Uterus (tissue), 3 donors: ENCODE measurements at regions not wholly inside any gene's neighbourhood (a gene's known extent, or its start where the extent isn't known, plus 50 kb on each side); places are given as distances from the start of the nearest gene placed in this dataset.
"Not testable (repeated sequence)": the region's sequence is repeated elsewhere in the genome, so short reads cannot be mapped to it uniquely, and the experiment has no call there.

Experiments used
- DNase-seq, 2 donors: peaks; one replicate each; pipeline ENCODE4 v3.0.0-alpha.2; 2019 to 2020
- H3K27ac ChIP-seq, 2 donors: fragments of 200-600 bp; sonication (generic); 1 replicate in 1 of 2; 2 replicates in 1 of 2; pipeline ENCODE4 v1.5.1; 2016 to 2018
- H3K27me3 ChIP-seq, 2 donors: fragments of 200-600 bp; sonication (generic); one replicate each; pipeline ENCODE4 v1.5.1; 2018 to 2019; ENCODE audit warnings: control low read depth in 1 of 2
- H3K36me3 ChIP-seq, 2 donors: fragments of 200-600 bp; sonication (generic); one replicate each; pipeline ENCODE4 v1.5.1; 2019; ENCODE audit warnings: control low read depth in 1 of 2
- H3K4me1 ChIP-seq, 2 donors: fragments of 200-600 bp; sonication (generic); one replicate each; pipeline ENCODE4 v1.5.1; 2018 to 2019; ENCODE audit warnings: control low read depth in 1 of 2
- H3K4me3 ChIP-seq, 2 donors: fragments of 200-600 bp; sonication (generic); 1 replicate in 1 of 2; 2 replicates in 1 of 2; pipeline ENCODE4 v1.5.1; 2018 to 2019; ENCODE audit warnings: mild to moderate bottlenecking in 1 of 2
- H3K9me3 ChIP-seq, 2 donors: fragments of 200-600 bp; sonication (generic); one replicate each; pipeline ENCODE4 v1.5.1; 2019; ENCODE audit warnings: control low read depth in 1 of 2
- POLR2A ChIP-seq, 2 donors: fragments of 450-650 bp; IDR thresholded peaks; one replicate each; pipeline ENCODE4 v1.6.1; 2016; ENCODE audit warnings: antibody characterized with exemption in 2 of 2, mild to moderate bottlenecking in 1 of 2, moderate library complexity in 1 of 2
- intact Hi-C: fragments of 100-400 bp; cut with DNase I; formaldehyde crosslinking; loops from one replicate; pipeline ENCODE4 v1.15.1; 2023; ENCODE audit warnings: low total_unique reads
- TF ChIP-seq, protein P1 (sequence below), 4 experiments: fragments of 200-600 bp in 2 of 4; fragments of 450-650 bp in 2 of 4; sonication (generic) in 2 of 4; IDR thresholded peaks; one replicate each; pipeline ENCODE4 v1.5.1; 2016 to 2019; ENCODE audit warnings: antibody characterized with exemption in 4 of 4, mild to moderate bottlenecking in 2 of 4, moderate library complexity in 1 of 4
- donor health status: DM: yes; HTN: yes; CAD: no.

DNA sequence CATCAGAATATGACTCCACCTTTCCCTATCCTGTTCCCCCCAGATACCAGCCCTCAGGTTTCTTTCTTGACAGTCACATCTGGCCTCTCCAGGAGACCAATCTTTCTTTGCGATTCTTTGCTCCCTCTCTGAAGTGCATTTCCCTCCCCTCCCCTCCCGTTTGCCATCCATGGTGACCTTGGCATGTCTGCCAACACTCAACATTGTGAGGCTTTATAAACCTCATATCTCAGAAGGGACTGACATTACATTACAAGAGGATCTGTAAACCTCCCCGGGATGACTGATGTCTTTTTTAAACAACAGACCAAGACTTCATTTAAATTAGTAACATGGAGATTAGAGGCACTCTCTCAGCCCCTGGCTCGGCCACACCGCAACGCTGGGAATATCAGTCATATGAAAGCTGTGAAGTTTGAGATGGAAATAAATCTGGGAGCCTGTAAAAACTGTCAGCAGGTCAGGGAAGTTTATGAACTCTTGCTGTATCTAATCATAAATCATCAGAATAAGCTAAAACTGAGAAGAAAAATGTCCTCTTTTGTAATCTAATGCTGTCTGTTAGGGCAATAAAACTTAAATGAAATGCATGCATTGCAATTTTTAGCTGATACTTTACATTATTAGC, 401.7 kb upstream of the PROX1 start:
- H3K4me3 ChIP-seq: no peak overlapping the region
- no peak overlapping the region for H3K27ac ChIP-seq
- DNase-seq: no peak
- intact Hi-C loops: no loop called here
- TF ChIP-seq POLR2A (IDR thresholded peaks at IDR 0.05): no peak
- TF ChIP-seq, protein P1, sequence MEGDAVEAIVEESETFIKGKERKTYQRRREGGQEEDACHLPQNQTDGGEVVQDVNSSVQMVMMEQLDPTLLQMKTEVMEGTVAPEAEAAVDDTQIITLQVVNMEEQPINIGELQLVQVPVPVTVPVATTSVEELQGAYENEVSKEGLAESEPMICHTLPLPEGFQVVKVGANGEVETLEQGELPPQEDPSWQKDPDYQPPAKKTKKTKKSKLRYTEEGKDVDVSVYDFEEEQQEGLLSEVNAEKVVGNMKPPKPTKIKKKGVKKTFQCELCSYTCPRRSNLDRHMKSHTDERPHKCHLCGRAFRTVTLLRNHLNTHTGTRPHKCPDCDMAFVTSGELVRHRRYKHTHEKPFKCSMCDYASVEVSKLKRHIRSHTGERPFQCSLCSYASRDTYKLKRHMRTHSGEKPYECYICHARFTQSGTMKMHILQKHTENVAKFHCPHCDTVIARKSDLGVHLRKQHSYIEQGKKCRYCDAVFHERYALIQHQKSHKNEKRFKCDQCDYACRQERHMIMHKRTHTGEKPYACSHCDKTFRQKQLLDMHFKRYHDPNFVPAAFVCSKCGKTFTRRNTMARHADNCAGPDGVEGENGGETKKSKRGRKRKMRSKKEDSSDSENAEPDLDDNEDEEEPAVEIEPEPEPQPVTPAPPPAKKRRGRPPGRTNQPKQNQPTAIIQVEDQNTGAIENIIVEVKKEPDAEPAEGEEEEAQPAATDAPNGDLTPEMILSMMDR (IDR thresholded peaks at IDR 0.05): no peak
- no peaks in the 10 kb centered on the region for H3K4me1 ChIP-seq
- no peaks in the 10 kb centered on the region for H3K27me3 ChIP-seq
- no peaks in the 10 kb centered on the region for H3K9me3 ChIP-seq
- no peaks in the 10 kb centered on the region for H3K36me3 ChIP-seq

DNA sequence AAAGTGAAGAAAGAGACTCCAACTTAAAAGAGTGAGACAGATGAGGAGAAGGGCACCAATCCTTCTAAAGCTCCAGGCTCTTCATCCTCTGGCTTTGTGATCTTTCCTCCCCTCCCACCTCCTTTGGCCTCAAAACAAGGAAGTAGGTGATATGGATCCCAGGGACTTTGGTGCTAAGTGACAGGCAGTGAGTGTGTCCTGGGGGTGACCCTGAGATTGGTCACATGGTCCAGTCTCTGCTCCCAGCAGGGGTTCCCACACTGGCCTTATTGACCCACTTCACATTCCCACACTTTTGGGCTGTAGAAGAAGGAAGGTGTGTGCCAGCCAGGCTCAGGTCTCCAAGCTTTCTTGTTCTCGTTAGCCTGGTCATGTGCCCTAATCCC, 401.2 kb upstream of the PROX1 start:
- Histone ChIP-seq H3K27ac (no peak overlapping the region), H3K4me3 (no peak overlapping the region), H3K27me3 (no peaks in the 10 kb centered on the region), H3K36me3 (no peaks in the 10 kb centered on the region), H3K4me1 (no peaks in the 10 kb centered on the region), H3K9me3 (no peaks in the 10 kb centered on the region)
- intact Hi-C loops: no loop called here
- DNase-seq: no peak
- TF ChIP-seq, protein P1 (IDR thresholded peaks at IDR 0.05): no peak
- TF ChIP-seq POLR2A (IDR thresholded peaks at IDR 0.05): no peak

DNA sequence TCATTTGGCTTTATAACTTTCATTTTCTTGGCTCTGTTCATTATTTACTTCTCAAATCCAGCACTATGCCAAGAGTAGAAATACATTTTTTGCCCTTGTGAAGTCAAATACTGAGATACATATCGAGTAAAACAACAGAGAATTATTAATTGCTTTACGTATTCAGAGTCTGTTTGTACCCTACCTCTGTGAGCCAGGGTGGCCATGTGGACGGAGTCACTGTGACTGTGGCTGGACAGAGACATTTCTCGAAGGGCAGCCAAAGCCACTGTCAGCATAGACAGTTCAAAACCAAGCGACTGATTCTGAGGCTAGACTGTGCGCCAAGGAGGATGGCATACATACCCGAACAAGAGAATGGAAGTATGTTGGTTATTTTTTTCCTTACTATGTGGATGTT, 391.0 kb upstream of the PROX1 start:
- H3K27me3 ChIP-seq: no peaks in the 10 kb centered on the region
- TF ChIP-seq, protein P1 (IDR thresholded peaks at IDR 0.05): no peak
- no peak for TF ChIP-seq POLR2A (IDR thresholded peaks at IDR 0.05)
- H3K36me3 ChIP-seq: no peaks in the 10 kb centered on the region
- no peaks in the 10 kb centered on the region for H3K4me1 ChIP-seq
- intact Hi-C loops: no loop called here
- H3K27ac ChIP-seq: no peak overlapping the region
- no peak for DNase-seq
- no peak overlapping the region for H3K4me3 ChIP-seq
- no peaks in the 10 kb centered on the region for H3K9me3 ChIP-seq

DNA sequence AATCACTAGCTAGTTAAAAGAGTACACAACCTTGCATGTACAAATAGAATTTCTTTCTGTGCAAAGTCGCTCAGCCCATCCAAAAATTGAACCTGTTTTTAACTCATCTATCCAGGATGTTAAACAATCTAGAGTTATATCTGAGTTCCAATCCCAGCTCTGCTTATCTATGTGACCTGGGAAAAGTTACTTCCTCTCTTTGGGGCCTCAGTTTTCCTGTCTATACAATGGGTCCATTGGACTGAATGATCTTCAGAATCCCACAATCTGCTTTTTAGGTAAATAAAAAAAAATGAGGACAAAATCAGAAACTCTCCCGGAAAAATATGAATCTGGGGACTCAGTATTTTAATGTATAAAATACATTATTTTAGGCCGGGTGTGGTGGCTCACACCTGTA, 389.5 kb upstream of the PROX1 start:
- no peak for TF ChIP-seq POLR2A (IDR thresholded peaks at IDR 0.05)
- TF ChIP-seq, protein P1 (IDR thresholded peaks at IDR 0.05): no peak
- intact Hi-C loops: no loop called here
- Histone ChIP-seq H3K27ac (no peak overlapping the region), H3K27me3 (no peaks in the 10 kb centered on the region), H3K4me1 (no peaks in the 10 kb centered on the region), H3K9me3 (no peaks in the 10 kb centered on the region), H3K36me3 (no peaks in the 10 kb centered on the region), H3K4me3 (no peak overlapping the region)
- no peak for DNase-seq

DNA sequence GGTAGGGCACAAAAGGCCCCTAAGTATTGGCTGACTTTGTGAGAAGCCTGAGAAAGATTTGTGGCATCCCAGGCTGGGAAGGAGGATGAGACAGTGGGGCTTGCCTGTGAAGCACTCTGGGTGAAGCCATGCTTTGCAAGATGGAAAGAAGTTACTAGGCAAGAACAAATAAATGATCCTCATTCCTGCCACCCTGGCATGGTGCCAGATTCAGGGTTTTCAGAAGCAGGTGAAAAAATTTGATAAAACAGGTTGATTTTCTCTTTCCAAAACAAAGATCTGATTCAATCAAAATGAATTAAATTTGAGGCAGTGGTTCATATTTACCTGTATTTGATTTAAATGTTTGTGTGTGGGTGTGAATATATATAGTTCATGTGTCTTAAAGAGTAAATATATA, 386.9 kb upstream of the PROX1 start:
- Histone ChIP-seq H3K27ac (no peak overlapping the region), H3K4me1 (no peaks in the 10 kb centered on the region), H3K27me3 (no peaks in the 10 kb centered on the region), H3K36me3 (no peaks in the 10 kb centered on the region), H3K9me3 (no peaks in the 10 kb centered on the region), H3K4me3 (no peak overlapping the region)
- TF ChIP-seq POLR2A (IDR thresholded peaks at IDR 0.05): no peak
- TF ChIP-seq, protein P1 (IDR thresholded peaks at IDR 0.05): no peak
- intact Hi-C loops: no loop called here
- no peak for DNase-seq

DNA sequence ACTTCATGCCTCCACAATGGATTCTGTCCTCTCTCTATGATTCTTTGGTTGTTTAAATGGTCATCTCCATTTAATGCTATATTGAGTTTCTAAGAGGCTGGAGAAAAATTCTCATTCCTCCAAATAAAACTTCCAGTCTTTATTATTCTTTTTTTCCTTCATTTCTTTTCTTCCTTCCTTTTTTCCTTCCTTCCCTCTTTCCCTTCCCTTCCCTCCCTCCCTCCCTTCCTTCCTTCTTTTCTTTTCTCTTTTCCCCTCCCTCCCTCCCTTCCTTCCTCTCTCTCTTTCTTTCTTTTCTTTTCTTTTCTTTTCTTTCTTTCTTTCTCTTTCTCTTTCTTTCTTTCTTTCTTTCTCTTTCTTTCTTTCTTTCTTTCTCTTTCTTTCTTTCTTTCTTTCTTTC, 386.1 kb upstream of the PROX1 start:
- H3K4me1 ChIP-seq, H3K4me3 ChIP-seq, H3K27ac ChIP-seq, H3K36me3 ChIP-seq, DNase-seq, intact Hi-C loops, H3K9me3 ChIP-seq, H3K27me3 ChIP-seq: not testable (repeated sequence)
